Lung (tissue), 11 donors: ENCODE measurements at regions not wholly inside any gene's neighbourhood (a gene's known extent, or its start where the extent isn't known, plus 50 kb on each side); places are given as distances from the start of the nearest gene placed in this dataset.

Experiments used
- ATAC-seq: fragments of 200-7000 bp; cut with Tn5 transposase; one replicate; pipeline ENCODE4 v1.9.1; 2020; ENCODE audit warnings: moderate number of reproducible peaks; ENCODE audit not compliant: insufficient read depth, low FRiP score
- DNase-seq, 3 donors: peaks; one replicate each; pipeline ENCODE4 v3.0.0-alpha.2; 2013 to 2017
- H3K27ac ChIP-seq, 2 donors: one replicate each; pipeline ENCODE4 v1.5.1; 2013; ENCODE audit warnings: mild to moderate bottlenecking in 2 of 2, moderate library complexity in 2 of 2, control low read depth in 1 of 2, inconsistent platforms in 1 of 2, low read depth in 1 of 2, low read length in 1 of 2
- H3K27me3 ChIP-seq, 3 donors: one replicate each; pipeline ENCODE4 v1.5.1; 2013; ENCODE audit warnings: low read length in 2 of 3; ENCODE audit not compliant: control insufficient read depth in 3 of 3, insufficient read depth in 3 of 3
- H3K36me3 ChIP-seq, 4 donors: one replicate each; pipeline ENCODE4 v1.5.1; 2013; ENCODE audit warnings: low read length in 4 of 4, mild to moderate bottlenecking in 1 of 4, moderate library complexity in 1 of 4; ENCODE audit not compliant: control insufficient read depth in 4 of 4, insufficient read depth in 4 of 4
- H3K4me1 ChIP-seq, 5 donors: one replicate each; pipeline ENCODE4 v1.5.1; 2013; ENCODE audit warnings: low read length in 5 of 5, mild to moderate bottlenecking in 2 of 5, moderate library complexity in 1 of 5; ENCODE audit not compliant: control insufficient read depth in 5 of 5, insufficient read depth in 5 of 5
- H3K4me3 ChIP-seq: one replicate; pipeline ENCODE4 v1.5.1; 2013; ENCODE audit warnings: mild to moderate bottlenecking, control low read depth, moderate library complexity
- H3K9ac ChIP-seq, 2 donors: one replicate each; pipeline ENCODE4 v1.5.1; 2013; ENCODE audit warnings: low read length in 2 of 2, control low read depth in 1 of 2; ENCODE audit not compliant: insufficient read depth in 1 of 2
- H3K9me3 ChIP-seq, 4 donors: one replicate each; pipeline ENCODE4 v1.5.1; 2013; ENCODE audit warnings: low read length in 3 of 4, mild to moderate bottlenecking in 1 of 4, moderate library complexity in 1 of 4; ENCODE audit not compliant: control insufficient read depth in 4 of 4, insufficient read depth in 3 of 4
- CTCF ChIP-seq: IDR thresholded peaks from 2 replicates; pipeline ENCODE4 v1.5.1; 2012; ENCODE audit warnings: mild to moderate bottlenecking; ENCODE audit errors: control extremely low read depth, extremely low read depth
- WGBS, 2 donors: extraction: QIAGEN DNeasy Blood & Tissue Kit; methylation state at CpG; one replicate each; pipeline ENCODE4 v1.1.7; 2013; 5-methylcytosine and 5-hydroxymethylcytosine counted together
- donor health status: control.
- donor health status: control.
- donor health status: Bipolar disorder and iron deficiency.
- donor health status: healthy.
- donor health status: DM: yes; HTN: yes; CAD: no.

- H3K36me3 ChIP-seq: no peaks in the 10 kb centered on the region
- ATAC-seq (no peak), DNase-seq (peak; percentile 73 to 85 (median 85))
- TF ChIP-seq CTCF: no peak
- H3K27me3 ChIP-seq: no peaks in the 10 kb centered on the region
- no peak overlapping the region for H3K4me3 ChIP-seq
- H3K27ac ChIP-seq: no peak overlapping the region
- H3K4me1 ChIP-seq: peaks cover 0 to 29% (median 0%) of the 10 kb centered on the region in 5 donors
- 69 to 94% methylated on average over 12 of the region's 12 CpGs for WGBS, 2 donors
- H3K9ac ChIP-seq: no peak overlapping the region
- H3K9me3 ChIP-seq: no peaks in the 10 kb centered on the region
Observed at GRCh38 chr12:46915836-46916235, 90.0 kb upstream of the SLC38A4 start.

- Histone ChIP-seq H3K9ac (no peak overlapping the region), H3K36me3 (no peaks in the 10 kb centered on the region), H3K4me3 (no peak overlapping the region), H3K9me3 (no peaks in the 10 kb centered on the region), H3K27me3 (no peaks in the 10 kb centered on the region), H3K27ac (no peak overlapping the region), H3K4me1 (peaks cover 0 to 37% (median 0%) of the 10 kb centered on the region in 5 donors)
- DNase-seq (no peak), ATAC-seq (no peak)
- no peak for TF ChIP-seq CTCF
- WGBS, 2 donors: 95 to 100% methylated on average over 1 of the region's 1 CpG
Observed at GRCh38 chr12:46916796-46917419, 91.1 kb upstream of the SLC38A4 start.

- H3K9me3 ChIP-seq: no peaks in the 10 kb centered on the region
- no peaks in the 10 kb centered on the region for H3K36me3 ChIP-seq
- TF ChIP-seq CTCF: no peak
- no peak for DNase-seq
- H3K4me3 ChIP-seq: no peak overlapping the region
- no peak for ATAC-seq
- H3K4me1 ChIP-seq: peaks cover 0 to 45% (median 0%) of the 10 kb centered on the region in 5 donors
- no peaks in the 10 kb centered on the region for H3K27me3 ChIP-seq
- 82 to 83% methylated on average over 4 of the region's 4 CpGs for WGBS, 2 donors
- no peak overlapping the region for H3K9ac ChIP-seq
- no peak overlapping the region for H3K27ac ChIP-seq
Observed at GRCh38 chr12:46917821-46918220, 92.0 kb upstream of the SLC38A4 start.

GRCh38 chr12:46918631-46919030 is 92.8 kb upstream of the SLC38A4 start:
- 93% methylated on average over 9 of the region's 9 CpGs for WGBS, 2 donors
- Histone ChIP-seq H3K9ac (no peak overlapping the region), H3K4me1 (peaks cover 0 to 45% (median 0%) of the 10 kb centered on the region in 5 donors), H3K9me3 (no peaks in the 10 kb centered on the region), H3K27me3 (no peaks in the 10 kb centered on the region), H3K27ac (no peak overlapping the region), H3K4me3 (no peak overlapping the region), H3K36me3 (no peaks in the 10 kb centered on the region)
- ATAC-seq (no peak), DNase-seq (no peak)
- TF ChIP-seq CTCF: no peak
